C4-2B (cell line): ENCODE measurements at regions not wholly inside any gene's neighbourhood (a gene's known extent, or its start where the extent isn't known, plus 50 kb on each side); places are given as distances from the start of the nearest gene placed in this dataset.

Source experiments
- H3K27ac ChIP-seq: fragments of 450-650 bp; 2 replicates; pipeline ENCODE4 v1.5.1; 2017
- CTCF ChIP-seq: fragments of 450-650 bp; conservative IDR thresholded peaks from 2 replicates; pipeline ENCODE4 v1.5.1; 2017; ENCODE audit warnings: mild to moderate bottlenecking
- ZFX ChIP-seq: fragments of 450-650 bp; IDR thresholded peaks from 2 replicates; pipeline ENCODE4 v1.6.1; 2017

DNA sequence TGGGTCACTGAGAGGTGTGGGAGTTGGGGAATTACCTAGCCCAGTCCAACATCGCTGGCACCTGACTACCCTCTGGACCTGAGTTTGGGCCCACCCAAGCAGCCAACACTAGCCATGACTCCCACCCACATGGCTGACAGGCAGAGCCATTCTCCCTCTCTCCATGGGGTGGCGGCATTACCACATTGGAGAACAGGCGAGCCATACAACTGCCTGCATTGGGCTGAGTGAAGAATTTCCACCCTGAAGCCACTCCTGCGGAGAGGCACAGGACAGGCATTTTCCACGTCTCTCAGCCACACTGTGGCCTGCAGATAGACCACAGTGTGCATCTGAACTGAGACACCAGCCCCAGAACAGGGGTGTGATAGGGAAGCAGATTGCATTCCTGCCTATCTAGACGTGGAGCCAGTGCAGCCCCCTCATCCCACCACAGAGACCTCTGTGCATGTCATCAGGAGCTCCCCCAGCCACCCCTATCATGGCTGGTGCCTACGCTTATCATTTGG, 58.2 kb upstream of the ANTXRL start:
- H3K27ac ChIP-seq, result peak overlapping the region; percentile 7; the same call in 1 of the 2 replicates
- TF ChIP-seq ZFX (no peak), CTCF (peak; percentile 91)

DNA sequence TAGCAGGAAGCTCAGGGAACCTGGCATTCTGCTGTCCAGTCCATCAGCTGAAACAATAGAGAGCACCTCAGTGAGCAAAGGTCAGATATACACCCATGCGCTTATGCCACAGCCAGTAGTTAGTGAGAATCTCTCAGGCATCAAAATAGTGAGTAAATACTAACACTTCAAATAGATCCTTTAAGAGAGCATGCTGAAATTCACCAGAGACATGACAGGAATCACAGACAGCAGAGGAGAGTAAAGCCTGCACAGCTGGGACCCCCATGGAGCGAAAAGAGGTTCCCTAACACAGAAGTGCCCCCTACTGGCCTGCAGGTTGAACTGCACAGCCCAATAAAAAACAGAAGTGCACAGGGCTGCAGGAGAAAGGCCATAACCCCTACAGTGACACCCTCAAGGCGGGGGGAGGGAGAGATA, 57.6 kb upstream of the ANTXRL start:
- TF ChIP-seq CTCF, result peak; percentile 70
- no peak for TF ChIP-seq ZFX
- peak overlapping the region; percentile 7; the same call in 1 of the 2 replicates for H3K27ac ChIP-seq

GRCh38 chr10:46230615-46231014, 56.2 kb upstream of the ANTXRL start:
- TF ChIP-seq ZFX (no peak), CTCF (no peak)
- H3K27ac ChIP-seq, result no peak overlapping the region

DNA sequence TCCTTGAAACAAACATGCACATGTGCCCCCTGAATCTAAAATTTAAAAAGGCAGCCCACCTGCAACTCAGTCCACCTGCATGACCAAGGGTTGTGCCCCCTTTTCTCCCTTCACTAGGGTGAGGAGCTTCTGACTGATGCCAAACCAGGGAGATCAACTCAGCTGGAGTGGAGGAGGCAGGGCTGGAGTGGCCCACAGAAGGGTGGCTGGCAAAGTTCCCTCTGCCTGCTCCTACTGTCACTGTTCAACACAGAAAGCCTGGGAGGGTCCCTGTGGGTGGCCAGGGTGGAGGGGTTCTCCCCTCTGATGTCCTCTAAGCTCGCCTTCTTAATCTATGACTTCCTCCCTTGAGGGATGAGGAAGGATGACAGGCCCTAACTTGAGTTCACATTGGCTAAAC, 55.7 kb upstream of the ANTXRL start:
- no peak overlapping the region for H3K27ac ChIP-seq
- TF ChIP-seq CTCF (no peak), ZFX (no peak)

DNA sequence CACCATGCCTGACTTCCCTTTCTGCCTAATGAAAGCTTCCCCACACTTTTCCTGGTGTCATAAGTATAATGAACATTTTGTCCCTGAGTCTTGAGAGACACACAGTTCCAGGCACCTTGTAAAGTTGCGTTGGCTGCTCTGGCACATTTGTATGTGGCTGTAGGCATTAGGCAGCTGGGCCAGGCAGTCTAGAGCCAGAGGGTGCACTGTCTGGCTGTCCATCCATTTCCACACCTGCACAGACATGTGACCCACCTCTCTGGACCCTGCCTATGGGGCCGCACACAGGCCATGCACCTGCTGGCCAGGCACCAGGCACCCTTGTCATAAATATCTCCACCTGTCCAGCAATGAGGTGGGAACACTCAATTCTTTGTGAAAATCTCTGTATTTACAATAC, 54.7 kb upstream of the ANTXRL start:
- no peak for TF ChIP-seq CTCF
- no peak for TF ChIP-seq ZFX
- H3K27ac ChIP-seq, result no peak overlapping the region

DNA sequence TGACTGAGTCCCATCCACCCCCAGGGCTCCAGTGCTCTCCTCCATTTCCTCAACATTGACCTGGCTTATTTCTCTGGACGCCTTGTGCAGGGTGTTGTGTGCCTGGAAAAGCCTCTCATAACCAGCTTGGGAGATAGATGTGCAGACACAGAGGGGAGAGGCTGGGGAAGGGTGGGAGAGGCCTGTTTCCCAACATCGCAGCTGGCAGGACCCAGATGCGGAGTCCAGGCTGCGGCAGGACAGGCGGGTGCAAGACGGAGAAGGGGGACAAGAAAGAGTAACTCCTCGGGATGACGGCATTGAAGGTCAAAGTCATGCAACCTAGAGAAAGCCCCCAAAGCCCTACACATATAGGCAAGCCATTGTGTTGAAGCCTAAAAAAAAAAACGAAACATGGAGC, 54.1 kb upstream of the ANTXRL start:
- H3K27ac ChIP-seq, result no peak overlapping the region
- TF ChIP-seq ZFX, result no peak
- no peak for TF ChIP-seq CTCF

DNA sequence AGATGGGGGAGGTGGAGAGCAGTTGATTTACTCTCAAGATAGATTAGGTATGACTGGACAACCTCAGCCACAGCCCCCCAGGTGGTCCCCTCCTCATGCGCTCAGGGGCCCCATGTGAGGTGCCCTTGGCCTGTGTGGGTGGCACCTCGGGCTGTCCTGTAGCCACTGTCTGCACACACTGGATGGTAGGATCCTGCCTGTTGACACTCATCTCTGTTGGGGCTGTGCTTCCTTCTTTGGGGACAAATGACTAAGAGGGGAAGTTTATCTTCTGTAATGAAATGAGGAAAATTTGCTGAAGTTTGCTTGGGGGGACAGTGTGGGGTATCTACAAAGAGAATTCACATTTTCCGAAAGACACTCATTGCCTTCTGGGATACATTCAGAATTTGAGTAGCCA, 53.6 kb upstream of the ANTXRL start:
- no peak overlapping the region for H3K27ac ChIP-seq
- TF ChIP-seq ZFX, result no peak

- no peak overlapping the region for H3K27ac ChIP-seq
- no peak for TF ChIP-seq ZFX
- no peak for TF ChIP-seq CTCF
Measured at GRCh38 chr10:46234026-46234425, 52.8 kb upstream of the ANTXRL start.
